ENCODE measurements at regions not wholly inside any gene's neighbourhood (a gene's known extent, or its start where the extent isn't known, plus 50 kb on each side); places are given as distances from the start of the nearest gene placed in this dataset.

- TF ChIP-seq CTCF (IDR thresholded peaks at IDR 0.05; ENCODE audit: borderline replicate concordance, extremely low read depth, low read length, poor library complexity, severe bottlenecking) = no peak
- no peak for TF ChIP-seq EZH2 (IDR thresholded peaks at IDR 0.05; ENCODE audit: borderline replicate concordance, low read depth, low read length, severe bottlenecking)
Observed at GRCh38 chr12:91889910-91890309, 255.7 kb downstream of the BTG1 start.
